DMS79 (cell line): ENCODE measurements at regions not wholly inside any gene's neighbourhood (a gene's known extent, or its start where the extent isn't known, plus 50 kb on each side); places are given as distances from the start of the nearest gene placed in this dataset.

ENCODE experiments used
- DNase-seq: peaks from one replicate; lab custom pipeline; 2025; lab: John Stamatoyannopoulos, UW

GRCh38 chr2:117071556-117072102 is 742.9 kb upstream of the DDX18 start:
- no peak for DNase-seq

GRCh38 chr2:117074756-117075155 is 739.7 kb upstream of the DDX18 start:
- DNase-seq, result no peak

DNA sequence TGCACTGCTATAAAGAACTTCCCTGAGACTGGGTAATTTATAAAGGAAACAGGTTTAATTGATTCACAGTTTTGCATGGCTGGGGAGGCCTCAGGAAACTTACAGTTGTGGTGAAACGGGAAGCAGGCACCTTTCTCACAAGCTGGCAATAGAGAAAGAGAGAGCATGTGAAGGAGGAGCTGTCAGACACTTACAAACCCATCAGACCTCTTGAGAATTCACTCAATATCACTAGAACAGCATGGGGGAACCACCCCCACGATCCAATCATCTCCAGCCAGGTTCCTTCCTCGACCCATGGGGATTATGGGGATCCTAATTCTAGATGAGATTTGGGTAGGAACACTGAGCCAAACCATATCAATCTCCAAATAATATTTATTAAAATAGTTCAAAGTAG is 729.2 kb upstream of the DDX18 start:
- no peak for DNase-seq

DNA sequence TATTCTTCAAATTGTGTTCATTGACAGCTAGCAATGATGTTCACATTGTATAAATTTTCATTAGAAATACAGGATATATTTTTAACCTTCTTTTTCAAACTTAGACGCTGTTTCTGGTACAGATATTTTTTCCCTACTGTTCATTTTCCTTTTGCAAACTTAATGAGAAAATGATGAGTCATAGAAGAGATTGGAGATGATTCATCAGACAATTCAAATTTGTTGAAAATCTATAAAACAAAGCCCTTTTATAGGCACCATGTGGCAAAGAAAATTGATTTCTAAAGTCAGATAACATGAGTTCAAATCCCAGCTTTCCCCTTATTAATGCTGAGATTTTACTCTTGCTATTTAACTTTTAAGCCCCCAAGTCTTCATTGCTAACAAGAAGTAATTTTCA is 728.8 kb upstream of the DDX18 start:
- no peak for DNase-seq

- no peak for DNase-seq
These were observed 728.1 kb upstream of the DDX18 start for GRCh38 chr2:117086174-117086942.

DNA sequence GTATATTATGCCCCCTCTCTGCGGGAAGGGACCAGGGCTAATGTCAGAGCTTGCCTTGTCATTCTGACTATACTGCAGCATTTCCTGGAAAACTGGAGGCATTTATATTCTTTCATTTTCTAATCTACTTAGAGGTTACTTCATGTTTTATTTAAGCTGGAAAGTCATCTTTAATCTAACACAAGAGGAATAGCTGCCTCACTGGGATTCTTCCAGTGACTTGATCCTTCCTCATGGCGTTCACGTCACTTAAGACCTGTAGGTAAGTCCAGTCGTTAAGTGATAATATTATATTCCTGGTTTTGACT is 727.6 kb upstream of the DDX18 start:
- no peak for DNase-seq

- no peak for DNase-seq
These were observed 726.8 kb upstream of the DDX18 start for GRCh38 chr2:117087535-117088291.

- DNase-seq, result no peak
These were observed 723.3 kb upstream of the DDX18 start for GRCh38 chr2:117091041-117091837.

DNA sequence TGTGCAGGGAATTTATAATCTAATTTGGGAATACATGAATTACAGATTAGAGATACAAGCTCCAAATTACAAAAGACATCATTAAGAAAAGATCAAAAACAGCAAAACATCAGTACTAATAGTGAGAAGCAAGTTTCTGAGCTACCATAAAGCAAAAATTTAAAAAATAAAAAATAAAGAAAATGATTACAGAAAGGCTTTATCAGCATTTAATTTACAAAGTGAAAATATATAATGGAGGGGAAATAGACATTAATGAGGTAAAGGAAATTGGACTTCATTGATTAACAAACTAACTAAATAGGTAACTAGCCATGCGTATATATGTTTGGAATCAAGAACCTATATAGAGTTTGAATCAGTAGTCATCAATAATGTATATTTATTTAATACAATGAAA is 712.9 kb upstream of the DDX18 start:
- DNase-seq, result no peak

- DNase-seq, result no peak
These were observed 705.7 kb upstream of the DDX18 start for GRCh38 chr2:117108741-117109267.

- DNase-seq, result no peak
These were observed 695.5 kb upstream of the DDX18 start for GRCh38 chr2:117118994-117119393.

DNA sequence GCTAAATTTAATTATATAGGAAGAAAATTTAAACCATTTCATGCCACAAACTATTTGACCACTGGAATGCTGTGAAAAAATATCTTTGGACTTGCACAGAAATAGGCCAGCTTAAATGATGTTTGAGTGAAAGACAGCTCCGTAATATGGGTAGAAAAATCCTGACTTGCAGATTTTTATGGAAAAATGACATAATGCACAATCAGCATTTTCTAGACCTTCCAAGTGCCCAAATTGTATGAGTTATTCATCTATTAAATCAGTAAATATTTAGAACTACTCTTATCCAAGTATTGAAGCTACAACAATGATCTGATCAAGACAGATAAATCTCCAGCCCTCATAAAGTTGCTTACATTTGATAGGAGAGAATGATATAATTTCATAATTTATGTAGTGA is 691.1 kb upstream of the DDX18 start:
- DNase-seq, result no peak

DNA sequence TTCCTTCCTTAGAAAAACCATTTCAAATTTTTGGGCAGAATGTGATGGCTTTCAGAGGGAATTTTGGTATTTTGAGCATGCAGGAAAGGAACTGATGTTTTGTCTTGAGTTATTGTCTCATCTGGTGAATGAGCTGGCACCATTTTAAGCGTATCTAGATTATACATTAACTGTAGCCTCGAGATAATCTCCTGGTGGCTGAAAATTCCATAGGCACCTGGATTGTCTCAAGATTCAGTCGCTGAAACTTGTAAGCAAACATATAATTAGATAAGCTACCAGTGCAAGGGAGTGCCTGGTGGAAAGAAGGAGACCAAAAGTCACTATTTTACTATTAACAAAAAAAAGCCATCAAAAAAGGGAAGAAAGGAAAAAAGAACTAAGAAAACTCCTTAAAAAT is 687.8 kb upstream of the DDX18 start:
- no peak for DNase-seq

DNA sequence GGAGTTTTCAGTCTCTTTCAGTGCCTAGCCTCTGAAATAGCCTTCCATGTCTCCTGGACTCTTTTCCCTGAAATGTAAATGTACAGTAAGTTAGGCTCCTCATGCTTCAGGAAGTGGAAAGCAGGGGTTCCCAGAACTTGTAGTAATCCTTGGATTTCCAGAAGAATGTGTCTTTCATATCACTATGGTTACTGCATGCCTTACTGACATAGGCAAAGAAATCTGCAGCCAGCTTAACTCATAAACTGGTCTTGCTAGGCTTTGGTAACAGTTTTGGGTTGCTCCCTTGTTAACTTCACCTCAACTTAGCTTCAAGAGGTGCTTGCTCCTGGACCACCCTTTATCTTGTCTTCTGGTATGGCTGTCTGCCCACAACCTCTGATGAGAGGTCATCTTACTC is 686.8 kb upstream of the DDX18 start:
- no peak for DNase-seq

- no peak for DNase-seq
These were observed 686.0 kb upstream of the DDX18 start for GRCh38 chr2:117128461-117128860.

DNA sequence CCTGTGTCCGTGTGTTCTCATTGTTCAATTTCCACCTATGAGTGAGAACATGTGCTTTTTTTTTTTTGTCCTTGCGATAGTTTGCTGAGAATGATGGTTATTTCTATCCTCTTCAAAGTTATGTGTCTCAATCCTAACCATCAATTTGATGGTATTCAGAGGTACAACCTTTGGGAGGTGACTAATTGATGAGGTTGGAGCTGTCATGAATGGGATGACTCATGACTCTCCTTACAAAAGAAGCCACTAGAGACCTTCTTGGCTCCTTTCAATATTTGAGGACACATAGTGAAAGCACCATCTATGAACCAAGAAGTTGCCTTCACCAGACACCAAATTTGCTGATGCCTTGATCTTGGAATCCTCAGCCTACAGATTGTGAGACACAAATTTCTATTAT is 677.1 kb upstream of the DDX18 start:
- no peak for DNase-seq

DNA sequence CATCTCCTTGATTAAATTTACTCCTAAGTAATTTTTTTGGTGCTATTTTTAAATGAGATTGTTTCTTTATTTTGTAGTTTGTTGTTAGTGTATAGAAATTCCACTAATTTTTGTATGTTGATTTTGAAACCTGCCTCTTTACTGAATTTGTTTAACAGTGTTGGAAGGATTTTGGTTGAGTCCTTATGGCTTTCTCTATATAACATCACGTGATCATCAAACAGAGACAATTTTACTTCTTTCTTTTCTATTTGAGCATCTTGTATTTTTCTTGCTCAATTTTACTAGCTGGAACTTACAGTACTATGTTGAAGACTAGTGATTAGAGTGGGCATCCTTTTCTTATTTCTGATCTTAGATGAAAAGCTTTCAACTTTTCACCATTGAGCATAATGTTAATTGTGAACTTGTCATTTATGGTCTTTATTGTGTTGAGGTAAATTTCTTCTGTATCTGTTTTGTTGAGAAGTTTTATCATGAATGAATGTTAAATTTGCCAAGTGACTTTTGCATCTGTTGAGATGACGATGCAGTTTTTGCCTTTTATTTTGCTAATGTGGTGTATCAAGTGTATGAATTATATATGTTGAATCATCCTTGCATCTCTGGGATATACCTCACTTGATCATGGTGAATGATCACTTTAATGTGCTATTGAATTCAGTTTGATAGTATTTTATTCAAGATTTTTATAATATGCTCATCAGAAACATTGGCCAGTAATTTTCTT is 645.3 kb upstream of the DDX18 start:
- no peak for DNase-seq

DNA sequence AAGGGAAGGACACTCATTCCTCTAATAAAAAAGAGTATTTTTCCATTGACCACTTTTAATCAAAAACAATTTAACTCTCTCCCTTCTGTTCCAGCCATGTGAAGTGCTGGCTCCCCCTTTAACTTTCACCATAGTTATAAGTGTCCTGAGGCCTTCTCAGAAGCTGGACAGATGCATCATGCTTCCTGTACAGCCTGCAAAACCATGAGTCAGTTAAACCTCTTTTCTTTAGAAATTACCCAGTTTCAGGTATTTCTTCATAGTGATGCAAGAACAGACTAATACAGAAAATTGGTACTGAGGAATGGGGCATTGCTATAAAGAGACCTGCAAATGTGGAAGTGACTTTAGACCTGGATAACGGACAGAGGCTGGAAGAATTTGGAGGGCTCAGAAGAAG is 643.6 kb upstream of the DDX18 start:
- no peak for DNase-seq

- DNase-seq, result no peak
These were observed 635.1 kb upstream of the DDX18 start for GRCh38 chr2:117179405-117179804.

- no peak for DNase-seq
These were observed 623.5 kb upstream of the DDX18 start for GRCh38 chr2:117190856-117191559.

- no peak for DNase-seq
These were observed 619.1 kb upstream of the DDX18 start for GRCh38 chr2:117195381-117195780.
